B cell (primary cell): ENCODE measurements at regions not wholly inside any gene's neighbourhood (a gene's known extent, or its start where the extent isn't known, plus 50 kb on each side); places are given as distances from the start of the nearest gene placed in this dataset.

ENCODE experiments used
- EZH2 ChIP-seq: IDR thresholded peaks from 2 replicates; pipeline ENCODE4 v1.6.1; 2012; ENCODE audit warnings: borderline replicate concordance, low read depth, mild to moderate bottlenecking, moderate library complexity, low read length; ENCODE audit not compliant: insufficient read depth, poor library complexity, severe bottlenecking
- TF ChIP-seq, protein P1 (sequence below): fragments of 200-600 bp; IDR thresholded peaks from one replicate; pipeline ENCODE4 v1.8.0; 2022; ENCODE audit warnings: antibody characterized with exemption, mild to moderate bottlenecking

GRCh38 chr3:6222069-6222468, 638.8 kb upstream of the GRM7 start:
- TF ChIP-seq, protein P1, sequence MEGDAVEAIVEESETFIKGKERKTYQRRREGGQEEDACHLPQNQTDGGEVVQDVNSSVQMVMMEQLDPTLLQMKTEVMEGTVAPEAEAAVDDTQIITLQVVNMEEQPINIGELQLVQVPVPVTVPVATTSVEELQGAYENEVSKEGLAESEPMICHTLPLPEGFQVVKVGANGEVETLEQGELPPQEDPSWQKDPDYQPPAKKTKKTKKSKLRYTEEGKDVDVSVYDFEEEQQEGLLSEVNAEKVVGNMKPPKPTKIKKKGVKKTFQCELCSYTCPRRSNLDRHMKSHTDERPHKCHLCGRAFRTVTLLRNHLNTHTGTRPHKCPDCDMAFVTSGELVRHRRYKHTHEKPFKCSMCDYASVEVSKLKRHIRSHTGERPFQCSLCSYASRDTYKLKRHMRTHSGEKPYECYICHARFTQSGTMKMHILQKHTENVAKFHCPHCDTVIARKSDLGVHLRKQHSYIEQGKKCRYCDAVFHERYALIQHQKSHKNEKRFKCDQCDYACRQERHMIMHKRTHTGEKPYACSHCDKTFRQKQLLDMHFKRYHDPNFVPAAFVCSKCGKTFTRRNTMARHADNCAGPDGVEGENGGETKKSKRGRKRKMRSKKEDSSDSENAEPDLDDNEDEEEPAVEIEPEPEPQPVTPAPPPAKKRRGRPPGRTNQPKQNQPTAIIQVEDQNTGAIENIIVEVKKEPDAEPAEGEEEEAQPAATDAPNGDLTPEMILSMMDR: no peak
- TF ChIP-seq EZH2: no peak
